Fibroblast of lung (primary cell): ENCODE measurements at regions not wholly inside any gene's neighbourhood (a gene's known extent, or its start where the extent isn't known, plus 50 kb on each side); places are given as distances from the start of the nearest gene placed in this dataset.
"Not testable (repeated sequence)": the region's sequence is repeated elsewhere in the genome, so short reads cannot be mapped to it uniquely, and the experiment has no call there.

Source experiments
- DNase-seq, 2 donors: peaks; one replicate each; pipeline versions ENCODE4 v3.0.0 to v3.0.0-alpha.2; 2010; ENCODE audit warnings: low read depth in 2 of 2
- H2AFZ ChIP-seq: 2 replicates; pipeline ENCODE4 v1.5.1; 2012; ENCODE audit warnings: low read length, control low read depth, inconsistent platforms
- H3K27ac ChIP-seq: 2 replicates; pipeline ENCODE4 v1.5.1; 2011; ENCODE audit warnings: low read length, control low read depth; ENCODE audit not compliant: insufficient read depth
- H3K27me3 ChIP-seq: 2 replicates; pipeline ENCODE4 v1.5.1; 2011; ENCODE audit warnings: mild to moderate bottlenecking, low read length; ENCODE audit not compliant: control insufficient read depth, insufficient read depth
- H3K36me3 ChIP-seq: 2 replicates; pipeline ENCODE4 v1.5.1; 2011; ENCODE audit warnings: low read length; ENCODE audit not compliant: control insufficient read depth, insufficient read depth
- H3K4me1 ChIP-seq: 2 replicates; pipeline ENCODE4 v1.5.1; 2011; ENCODE audit warnings: low read length; ENCODE audit not compliant: control insufficient read depth, insufficient read depth; ENCODE audit errors: extremely low read depth
- H3K4me2 ChIP-seq: 2 replicates; pipeline ENCODE4 v1.5.1; 2011; ENCODE audit warnings: low read length, control low read depth; ENCODE audit not compliant: insufficient read depth; ENCODE audit errors: extremely low read depth
- H3K4me3 ChIP-seq, 4 experiments: fragments of 200-600 bp in 1 of 4; sonication (generic) in 1 of 4; replicated peaks in 1 of 4; 2 replicates each; pipeline ENCODE4 v1.5.1; 2011 to 2016; ENCODE audit warnings: low read length in 4 of 4, low read depth in 3 of 4, mild to moderate bottlenecking in 3 of 4, control low read depth in 2 of 4, inconsistent platforms in 1 of 4, mixed read lengths in 1 of 4; ENCODE audit not compliant: insufficient read depth in 1 of 4; ENCODE audit errors: control extremely low read depth in 1 of 4
- H3K79me2 ChIP-seq: 2 replicates; pipeline ENCODE4 v1.5.1; 2012; ENCODE audit warnings: mild to moderate bottlenecking, low read length, inconsistent platforms; ENCODE audit not compliant: control insufficient read depth, insufficient read depth
- H3K9ac ChIP-seq: 2 replicates; pipeline ENCODE4 v1.5.1; 2011; ENCODE audit warnings: mild to moderate bottlenecking, low read length, control low read depth; ENCODE audit not compliant: insufficient read depth
- H3K9me3 ChIP-seq: 2 replicates; pipeline ENCODE4 v1.5.1; 2012; ENCODE audit warnings: low read depth, low read length; ENCODE audit not compliant: control insufficient read depth, insufficient read depth
- H4K20me1 ChIP-seq: 2 replicates; pipeline ENCODE4 v1.5.1; 2011; ENCODE audit warnings: low read length; ENCODE audit not compliant: control insufficient read depth, insufficient read depth; ENCODE audit errors: extremely low read depth
- EZH2 ChIP-seq: IDR thresholded peaks from 2 replicates; pipeline ENCODE4 v1.5.1; 2012; ENCODE audit warnings: low read length, control low read depth, mild to moderate bottlenecking; ENCODE audit errors: missing control alignments
- TF ChIP-seq, protein P1 (sequence below), 2 donors: IDR thresholded peaks in 1 of 2; conservative IDR thresholded peaks in 1 of 2; 1 replicate in 1 of 2; 2 replicates in 1 of 2; pipeline ENCODE4 v1.5.1; 2011 to 2012; ENCODE audit warnings: low read length in 2 of 2, control low read depth in 1 of 2, inconsistent platforms in 1 of 2, low read depth in 1 of 2, mild to moderate bottlenecking in 1 of 2

DNA sequence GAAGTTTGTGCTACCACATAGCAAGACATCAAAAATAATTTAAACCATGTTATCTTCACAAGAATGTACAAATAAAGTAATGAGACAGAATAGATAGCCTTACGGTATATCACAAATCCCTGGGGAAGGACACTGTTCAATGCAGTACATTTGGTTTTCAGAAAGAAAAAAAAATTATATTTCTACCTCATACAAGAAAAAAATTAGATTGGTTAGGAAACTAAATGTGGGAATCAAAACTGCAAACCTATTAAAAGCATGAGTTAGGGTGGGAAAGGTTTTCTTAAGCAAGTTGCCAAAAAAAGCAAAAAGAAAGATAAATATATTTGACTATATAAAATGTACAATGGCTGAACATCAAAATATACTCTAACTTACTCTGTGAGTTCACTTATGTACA, 201.9 kb upstream of the NREP start:
- H3K9ac ChIP-seq, result no peak overlapping the region
- peaks cover 3% of the 10 kb centered on the region for H3K4me1 ChIP-seq
- H3K36me3 ChIP-seq, result no peaks in the 10 kb centered on the region
- no peaks in the 10 kb centered on the region for H3K79me2 ChIP-seq
- no peak overlapping the region for H3K4me3 ChIP-seq
- H2AFZ ChIP-seq, result no peak overlapping the region
- no peaks in the 10 kb centered on the region for H3K27me3 ChIP-seq
- no peaks in the 10 kb centered on the region for H3K9me3 ChIP-seq
- no peak overlapping the region for H3K4me2 ChIP-seq
- H3K27ac ChIP-seq, result no peak overlapping the region
- no peaks in the 10 kb centered on the region for H4K20me1 ChIP-seq
- DNase-seq, result no peak
- TF ChIP-seq EZH2, result no peak
- TF ChIP-seq, protein P1, sequence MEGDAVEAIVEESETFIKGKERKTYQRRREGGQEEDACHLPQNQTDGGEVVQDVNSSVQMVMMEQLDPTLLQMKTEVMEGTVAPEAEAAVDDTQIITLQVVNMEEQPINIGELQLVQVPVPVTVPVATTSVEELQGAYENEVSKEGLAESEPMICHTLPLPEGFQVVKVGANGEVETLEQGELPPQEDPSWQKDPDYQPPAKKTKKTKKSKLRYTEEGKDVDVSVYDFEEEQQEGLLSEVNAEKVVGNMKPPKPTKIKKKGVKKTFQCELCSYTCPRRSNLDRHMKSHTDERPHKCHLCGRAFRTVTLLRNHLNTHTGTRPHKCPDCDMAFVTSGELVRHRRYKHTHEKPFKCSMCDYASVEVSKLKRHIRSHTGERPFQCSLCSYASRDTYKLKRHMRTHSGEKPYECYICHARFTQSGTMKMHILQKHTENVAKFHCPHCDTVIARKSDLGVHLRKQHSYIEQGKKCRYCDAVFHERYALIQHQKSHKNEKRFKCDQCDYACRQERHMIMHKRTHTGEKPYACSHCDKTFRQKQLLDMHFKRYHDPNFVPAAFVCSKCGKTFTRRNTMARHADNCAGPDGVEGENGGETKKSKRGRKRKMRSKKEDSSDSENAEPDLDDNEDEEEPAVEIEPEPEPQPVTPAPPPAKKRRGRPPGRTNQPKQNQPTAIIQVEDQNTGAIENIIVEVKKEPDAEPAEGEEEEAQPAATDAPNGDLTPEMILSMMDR (conservative IDR thresholded peaks at IDR 0.05 in 1 of 2, IDR thresholded peaks at IDR 0.05 in 1 of 2; ENCODE audit: low read depth in 1 of 2, low read length in 2 of 2), result no peak

DNA sequence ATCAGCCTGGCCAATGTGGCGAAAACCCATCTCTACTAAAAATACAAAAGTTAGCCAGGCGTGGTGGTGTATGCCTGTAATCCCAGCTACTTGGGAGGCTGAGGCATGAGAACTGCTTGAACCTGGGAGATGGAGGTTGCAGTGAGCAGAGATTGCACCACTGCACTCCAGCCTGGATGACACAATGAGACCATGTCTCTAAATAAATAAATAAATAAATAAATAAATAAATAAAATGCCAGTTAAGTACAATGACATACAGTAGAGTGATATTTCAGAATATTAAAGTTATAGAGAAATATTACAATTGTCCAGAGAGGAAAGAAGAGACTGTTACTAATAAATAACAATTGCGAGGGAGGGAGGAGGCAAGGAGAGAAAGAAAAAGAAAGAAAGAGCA, 199.8 kb upstream of the NREP start:
- H3K4me3 ChIP-seq, H3K36me3 ChIP-seq, H3K9me3 ChIP-seq, H3K27me3 ChIP-seq, H4K20me1 ChIP-seq, DNase-seq, H3K4me2 ChIP-seq, H2AFZ ChIP-seq, H3K27ac ChIP-seq, H3K9ac ChIP-seq, H3K4me1 ChIP-seq, H3K79me2 ChIP-seq: not testable (repeated sequence)

DNA sequence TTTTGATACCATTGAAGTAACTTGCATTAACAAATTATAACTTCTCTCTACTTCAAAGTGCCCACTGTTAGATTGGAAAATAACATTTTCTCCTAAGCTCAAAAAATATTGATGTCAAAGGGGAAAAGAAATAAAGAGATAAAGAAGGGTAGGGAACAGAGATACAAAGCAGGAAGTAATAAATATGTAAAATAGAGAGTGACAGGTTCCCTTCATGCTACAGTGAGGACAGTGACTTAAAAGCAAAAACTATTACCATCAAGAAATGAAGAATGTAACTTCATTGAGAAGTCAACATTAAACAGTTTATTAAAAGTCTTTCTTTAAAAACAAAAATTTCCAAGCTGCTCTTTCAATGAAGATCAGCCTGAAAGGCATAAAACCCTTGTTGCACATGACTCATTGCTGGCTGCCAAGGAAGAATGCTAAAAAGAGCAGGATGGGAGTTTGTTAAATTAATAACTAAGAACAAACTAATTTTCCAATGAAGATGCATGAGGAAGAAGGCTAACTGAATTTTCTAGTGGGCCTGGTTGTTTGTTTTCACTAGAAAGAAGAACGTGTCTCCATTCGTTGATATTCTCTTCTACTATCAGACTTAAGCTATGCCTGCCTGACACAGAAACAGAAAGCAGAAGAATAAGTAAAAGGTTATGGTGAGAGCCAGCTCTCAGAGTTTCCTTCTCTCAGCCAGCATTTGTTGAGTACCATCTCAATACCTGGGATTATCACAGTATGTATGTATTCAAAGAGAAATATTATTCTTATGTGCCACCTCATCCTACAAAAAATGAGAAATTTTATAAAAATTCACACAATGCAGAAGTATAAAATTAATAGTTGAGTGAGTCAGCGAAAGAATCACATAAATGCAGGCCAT, 197.8 kb upstream of the NREP start:
- peaks cover 2% of the 10 kb centered on the region for H3K4me1 ChIP-seq
- H4K20me1 ChIP-seq, result no peaks in the 10 kb centered on the region
- H3K4me3 ChIP-seq, result no peak overlapping the region
- no peak overlapping the region for H3K9ac ChIP-seq
- peak overlapping the region; percentile 4 for H3K27ac ChIP-seq
- peak; percentile 39 to 75 for DNase-seq
- no peak for TF ChIP-seq EZH2
- H3K27me3 ChIP-seq, result no peaks in the 10 kb centered on the region
- no peaks in the 10 kb centered on the region for H3K9me3 ChIP-seq
- no peak overlapping the region for H3K4me2 ChIP-seq
- no peak overlapping the region for H2AFZ ChIP-seq
- H3K36me3 ChIP-seq, result no peaks in the 10 kb centered on the region
- no peaks in the 10 kb centered on the region for H3K79me2 ChIP-seq
